Right forelimb (tissue), 1 donor: ENCODE measurements at regions not wholly inside any gene's neighbourhood (a gene's known extent, or its start where the extent isn't known, plus 50 kb on each side); places are given as distances from the start of the nearest gene placed in this dataset.
"Not testable (repeated sequence)": the region's sequence is repeated elsewhere in the genome, so short reads cannot be mapped to it uniquely, and the experiment has no call there.

ENCODE experiments used
- DNase-seq: peaks from one replicate; pipeline ENCODE4 v3.0.0-alpha.2; 2018

GRCh38 chr21:23939369-23940065 lies 1667.8 kb downstream of the MRPL39 start:
- DNase-seq, result no peak

GRCh38 chr21:23936991-23937390 lies 1670.3 kb downstream of the MRPL39 start:
- DNase-seq, result no peak

DNA sequence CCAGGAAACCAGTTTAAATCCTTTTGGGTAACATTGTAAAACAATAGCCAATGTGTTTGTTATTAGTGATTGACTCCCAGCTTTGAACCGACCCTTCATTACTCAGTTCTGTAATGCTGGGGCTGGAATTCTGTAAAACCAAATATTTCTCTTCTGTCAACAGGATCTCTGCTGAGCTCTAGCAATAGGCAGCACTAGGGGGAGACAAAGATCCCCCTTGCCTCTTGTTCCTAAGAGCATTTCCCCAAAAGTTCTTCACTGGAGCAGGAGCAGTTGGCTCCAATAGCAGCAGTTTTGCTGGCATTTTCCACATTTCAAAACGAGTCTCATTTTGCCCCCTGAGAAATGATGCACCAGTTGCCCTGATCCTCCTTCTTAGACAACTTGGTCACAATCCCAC lies 1671.1 kb downstream of the MRPL39 start:
- no peak for DNase-seq

DNA sequence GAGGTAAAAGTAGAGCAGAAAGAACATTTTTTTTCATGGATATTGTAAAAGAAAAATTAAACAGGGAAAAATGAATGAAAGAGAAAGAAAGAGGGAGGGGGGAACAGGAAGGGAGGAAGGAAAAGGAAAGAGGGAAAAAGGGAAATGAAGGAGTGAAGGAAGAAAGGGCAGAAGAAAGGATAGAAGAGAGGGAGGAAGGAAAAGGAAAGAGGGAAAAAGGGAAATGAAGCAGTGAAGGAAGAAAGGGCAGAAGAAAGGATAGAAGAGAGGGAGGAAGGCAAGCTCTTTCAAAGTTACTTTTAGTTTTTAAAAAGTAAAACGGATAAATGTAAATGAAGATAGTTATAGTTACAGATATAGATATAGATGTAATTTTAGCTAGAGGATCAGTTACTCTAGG lies 1676.7 kb downstream of the MRPL39 start:
- no peak for DNase-seq

DNA sequence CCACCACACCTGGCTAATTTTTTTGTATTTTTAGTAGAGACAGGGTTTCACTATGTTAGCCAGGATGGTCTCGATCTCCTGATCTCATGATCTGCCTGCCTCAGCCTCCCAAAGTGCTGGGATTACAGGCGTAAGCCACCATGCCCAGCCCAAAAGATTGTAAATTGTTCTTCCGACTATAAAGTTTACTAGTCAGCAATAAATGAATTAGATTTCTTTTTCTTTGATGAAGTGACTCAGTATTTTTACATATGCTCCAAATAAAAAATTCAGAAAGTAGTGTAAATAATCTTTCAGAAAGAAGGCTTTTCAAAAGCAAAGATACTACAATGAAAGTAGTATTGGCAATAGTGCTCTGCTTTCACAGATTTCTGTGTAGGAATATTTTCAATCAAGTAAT lies 1680.9 kb downstream of the MRPL39 start:
- DNase-seq, result not testable (repeated sequence)

GRCh38 chr21:23921670-23922418 lies 1685.4 kb downstream of the MRPL39 start:
- no peak for DNase-seq

GRCh38 chr21:23900727-23901126 lies 1706.6 kb downstream of the MRPL39 start:
- no peak for DNase-seq

DNA sequence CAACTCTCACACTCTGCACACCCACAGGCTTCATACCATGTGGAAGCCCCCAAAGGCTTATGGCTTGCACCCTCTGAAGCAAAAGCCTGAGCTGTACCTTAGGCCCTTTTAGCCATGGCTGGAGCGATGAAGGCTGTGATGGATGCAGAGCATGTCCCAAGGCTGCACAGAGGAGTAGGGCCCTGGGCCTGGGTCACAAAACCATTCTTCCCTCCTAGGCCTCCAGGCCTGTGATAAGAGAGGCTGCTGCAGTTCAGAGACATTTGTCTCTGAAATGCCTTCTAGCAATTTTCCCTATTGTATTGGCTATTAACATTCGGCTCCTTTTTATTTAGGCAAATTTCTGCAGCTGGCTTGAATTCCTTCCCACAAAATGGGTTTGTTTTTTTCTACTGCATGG lies 1707.7 kb downstream of the MRPL39 start:
- no peak for DNase-seq

DNA sequence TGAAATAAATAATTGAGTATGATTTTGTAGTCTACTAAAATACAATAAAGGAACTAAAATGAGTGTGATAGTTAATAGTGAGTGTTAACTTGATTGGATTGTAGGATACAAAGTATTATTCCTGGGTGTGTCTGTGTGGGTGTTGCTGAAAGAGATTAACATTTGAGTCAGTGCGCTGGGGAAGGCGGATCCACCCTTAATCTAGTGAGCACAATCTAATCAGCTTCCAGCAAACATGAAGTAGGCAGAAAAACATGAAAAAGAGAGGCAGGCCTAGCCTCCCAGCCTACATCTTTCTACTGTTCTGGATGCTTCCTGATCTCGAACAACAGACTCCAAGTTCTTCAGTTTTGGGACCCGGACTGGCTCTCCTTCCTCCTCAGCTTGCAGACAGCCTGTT lies 1716.6 kb downstream of the MRPL39 start:
- DNase-seq, result no peak

DNA sequence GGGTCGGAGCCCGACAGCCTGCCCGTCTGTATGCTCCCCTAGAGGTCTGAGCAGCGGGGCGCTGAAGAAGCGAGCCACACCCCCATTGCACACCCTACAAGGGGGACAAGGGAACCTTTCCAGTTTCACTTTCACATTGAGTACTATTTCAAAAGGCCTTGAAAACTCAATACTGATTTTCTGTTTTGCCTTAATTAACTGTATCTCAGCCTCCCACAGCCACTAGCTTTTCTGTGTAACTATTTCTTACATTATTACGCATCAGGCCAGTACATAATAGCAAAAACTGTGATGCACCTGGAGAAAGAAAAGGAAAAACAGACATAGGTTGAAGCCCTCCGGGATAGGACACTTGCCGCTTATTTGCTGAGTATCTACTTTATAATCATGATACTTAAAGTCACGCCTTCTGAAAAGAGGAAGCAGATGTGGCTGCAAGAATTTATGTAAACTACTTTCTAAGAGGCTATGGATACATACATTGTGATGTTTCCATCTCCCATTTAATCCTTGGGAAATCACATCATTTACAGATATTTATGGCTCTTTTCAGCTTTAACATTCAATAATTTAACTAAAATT lies 1719.5 kb downstream of the MRPL39 start:
- DNase-seq, result no peak

- DNase-seq, result no peak
Measured at GRCh38 chr21:23886828-23887724, 1720.2 kb downstream of the MRPL39 start.

- no peak for DNase-seq
Measured at GRCh38 chr21:23881783-23882182, 1725.5 kb downstream of the MRPL39 start.

- no peak for DNase-seq
Measured at GRCh38 chr21:23876925-23877558, 1730.2 kb downstream of the MRPL39 start.

DNA sequence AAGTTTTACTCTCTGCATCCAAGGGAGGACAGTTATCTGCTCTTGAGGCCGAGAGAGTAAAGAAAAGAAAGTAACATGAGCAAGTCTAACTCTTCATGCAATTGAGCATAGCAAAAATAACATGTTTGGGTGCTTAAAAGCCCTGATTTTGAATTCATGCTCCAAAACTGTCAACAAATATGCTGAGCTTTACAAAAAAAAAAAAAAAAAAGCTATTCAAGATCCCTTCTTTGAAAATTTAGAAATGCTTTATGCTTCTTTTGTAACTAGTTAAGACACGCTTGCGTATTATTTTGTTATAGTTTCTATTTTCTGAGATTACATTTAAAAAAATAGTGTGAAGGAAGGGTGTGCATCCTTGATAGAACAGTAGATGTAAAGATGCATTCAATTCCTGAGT lies 1733.0 kb downstream of the MRPL39 start:
- DNase-seq, result no peak

GRCh38 chr21:23861911-23862504 lies 1745.3 kb downstream of the MRPL39 start:
- no peak for DNase-seq

GRCh38 chr21:23858878-23859277 lies 1748.4 kb downstream of the MRPL39 start:
- no peak for DNase-seq

- DNase-seq, result no peak
Measured at GRCh38 chr21:23853796-23854379, 1753.4 kb downstream of the MRPL39 start.

DNA sequence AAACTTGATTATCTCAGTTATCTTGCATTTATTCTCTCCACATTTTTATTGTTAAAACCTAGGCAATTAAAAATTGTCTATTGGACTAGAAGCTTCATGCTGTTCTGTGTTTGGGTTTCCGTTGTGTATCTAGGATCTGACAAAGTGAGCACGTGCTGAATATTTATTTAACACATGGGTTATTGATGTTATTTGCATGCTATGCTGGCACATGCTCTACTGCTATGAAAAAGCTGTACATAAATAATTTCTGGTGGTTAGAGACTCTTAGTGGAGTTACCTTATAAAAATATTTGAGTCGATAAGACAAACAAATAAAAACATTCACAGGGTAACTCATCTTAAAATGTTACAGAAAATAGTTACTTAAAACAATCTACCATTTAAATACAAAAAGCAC lies 1769.7 kb downstream of the MRPL39 start:
- DNase-seq, result no peak

- no peak for DNase-seq
Measured at GRCh38 chr21:23822760-23823159, 1784.5 kb downstream of the MRPL39 start.

DNA sequence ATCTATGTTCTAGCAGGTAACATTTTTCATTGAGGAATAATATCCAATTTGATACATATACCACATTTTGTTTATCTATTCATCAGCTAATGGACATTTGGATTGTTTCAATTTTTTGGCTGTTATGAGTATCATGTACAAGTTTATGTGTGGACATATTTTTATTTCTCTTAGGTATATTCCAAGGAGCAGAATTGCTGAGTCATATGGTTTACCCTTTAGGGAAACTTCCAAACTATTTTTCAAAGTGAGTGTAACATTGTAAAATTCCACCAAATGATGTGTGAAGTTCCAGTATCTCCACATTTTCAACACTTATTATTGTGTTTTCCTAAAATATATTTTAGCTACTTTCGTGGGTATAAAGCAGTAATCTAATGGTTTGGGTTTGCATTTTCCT lies 1789.9 kb downstream of the MRPL39 start:
- DNase-seq, result no peak

DNA sequence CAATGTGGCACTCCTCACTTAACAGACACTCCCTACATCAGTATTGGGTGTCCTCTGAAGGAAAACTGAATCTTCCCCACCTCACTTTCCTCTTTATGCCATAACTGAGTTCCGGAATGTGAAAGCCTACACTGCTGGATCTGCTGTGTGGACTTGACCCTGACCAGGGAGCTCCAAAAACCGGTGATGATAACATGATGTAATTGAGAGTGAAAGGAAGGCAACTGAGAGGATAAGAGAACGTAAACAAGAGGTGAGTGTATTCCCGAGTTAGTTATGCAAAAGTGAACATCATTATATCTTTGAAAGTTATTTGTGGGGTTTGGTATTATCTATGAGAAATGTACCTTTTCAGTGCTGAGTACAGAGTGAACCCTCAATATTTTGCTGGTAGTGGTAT lies 1794.8 kb downstream of the MRPL39 start:
- DNase-seq, result no peak

DNA sequence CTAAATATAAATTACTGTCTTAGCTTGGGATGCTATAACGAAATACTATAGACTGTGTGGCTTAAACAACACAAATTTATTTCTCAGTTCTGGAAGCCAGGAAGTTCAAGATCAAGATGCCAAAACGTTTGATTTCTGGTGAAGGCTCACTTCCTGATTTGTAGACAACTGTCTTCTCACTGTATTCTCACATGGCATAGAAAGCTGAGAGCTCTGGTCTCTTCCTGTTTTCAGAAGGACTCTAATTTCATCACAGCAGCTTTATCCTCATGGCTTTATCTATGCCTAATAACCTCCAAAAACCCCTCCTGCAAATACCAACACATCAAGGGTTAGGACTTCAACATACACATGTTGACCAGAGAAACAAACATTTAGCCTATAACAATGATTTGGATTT lies 1795.5 kb downstream of the MRPL39 start:
- no peak for DNase-seq
